CD14-positive monocyte (primary cell): ENCODE measurements at regions not wholly inside any gene's neighbourhood (a gene's known extent, or its start where the extent isn't known, plus 50 kb on each side); places are given as distances from the start of the nearest gene placed in this dataset.

ENCODE experiments used
- DNase-seq, 3 donors: peaks; one replicate each; pipeline ENCODE4 v3.0.0-alpha.2; 2011 to 2022
- H2AFZ ChIP-seq: 2 replicates; pipeline ENCODE4 v1.6.0; 2012; ENCODE audit warnings: mild to moderate bottlenecking, low read depth, low read length, inconsistent platforms; ENCODE audit not compliant: insufficient read depth, poor library complexity, severe bottlenecking
- H3K27ac ChIP-seq, 2 donors: 1 replicate in 1 of 2; 2 replicates in 1 of 2; pipeline ENCODE4 v1.5.1; 2012 to 2013; ENCODE audit warnings: low read length in 2 of 2, control low read depth in 1 of 2, inconsistent platforms in 1 of 2, low read depth in 1 of 2, mild to moderate bottlenecking in 1 of 2
- H3K27me3 ChIP-seq, 2 donors: one replicate each; pipeline versions ENCODE4 v1.6.0 to v1.6.1; 2011 to 2013; ENCODE audit warnings: low read length in 2 of 2; ENCODE audit not compliant: control insufficient read depth in 2 of 2, insufficient read depth in 2 of 2
- H3K36me3 ChIP-seq, 2 donors: replicated peaks in 1 of 2; 1 replicate in 1 of 2; 2 replicates in 1 of 2; pipeline versions ENCODE4 v1.5.1 to v1.6.1; 2012 to 2013; ENCODE audit warnings: low read length in 2 of 2, control low read depth in 1 of 2, inconsistent platforms in 1 of 2, mild to moderate bottlenecking in 1 of 2; ENCODE audit not compliant: insufficient read depth in 2 of 2, control insufficient read depth in 1 of 2
- H3K4me1 ChIP-seq, 2 donors: 1 replicate in 1 of 2; 2 replicates in 1 of 2; pipeline versions ENCODE4 v1.5.1 to v1.6.1; 2012 to 2013; ENCODE audit warnings: low read length in 2 of 2, control low read depth in 1 of 2, inconsistent platforms in 1 of 2, mild to moderate bottlenecking in 1 of 2, moderate library complexity in 1 of 2; ENCODE audit not compliant: insufficient read depth in 2 of 2, control insufficient read depth in 1 of 2
- H3K4me2 ChIP-seq: replicated peaks from 2 replicates; pipeline ENCODE3; 2012; ENCODE audit warnings: low read length, moderate library complexity, mild to moderate bottlenecking; ENCODE audit not compliant: poor library complexity, severe bottlenecking; ENCODE audit errors: extremely low read depth
- H3K4me3 ChIP-seq, 3 experiments: fragments of 200-600 bp in 1 of 3; sonication (generic) in 1 of 3; replicated peaks in 1 of 3; 1 replicate in 2 of 3; 2 replicates in 1 of 3; pipeline ENCODE4 v1.5.1; 2011 to 2013; ENCODE audit warnings: low read length in 3 of 3, mild to moderate bottlenecking in 3 of 3, control low read depth in 2 of 3, low read depth in 2 of 3, inconsistent platforms in 1 of 3, moderate library complexity in 1 of 3
- H3K79me2 ChIP-seq: 2 replicates; pipeline ENCODE4 v1.6.0; 2012; ENCODE audit warnings: mild to moderate bottlenecking, control low read depth, inconsistent platforms, low read length, moderate library complexity; ENCODE audit not compliant: insufficient read depth
- H3K9ac ChIP-seq: 2 replicates; pipeline ENCODE4 v1.6.0; 2017; ENCODE audit warnings: low read length, mild to moderate bottlenecking; ENCODE audit not compliant: insufficient read depth, poor library complexity, severe bottlenecking
- H3K9me3 ChIP-seq, 2 donors: replicated peaks in 1 of 2; 1 replicate in 1 of 2; 2 replicates in 1 of 2; pipeline versions ENCODE4 v1.5.1 to v1.6.1; 2012 to 2013; ENCODE audit warnings: low read length in 2 of 2, control low read depth in 1 of 2; ENCODE audit not compliant: control insufficient read depth in 1 of 2, insufficient read depth in 1 of 2
- H4K20me1 ChIP-seq: 2 replicates; pipeline ENCODE4 v1.6.0; 2012; ENCODE audit warnings: mild to moderate bottlenecking, low read length, control low read depth, moderate library complexity; ENCODE audit not compliant: insufficient read depth
- H3K27ac Mint-ChIP-seq, 7 donors: one replicate each; pipeline ENCODE4 v1.8.0; 2020; ENCODE audit warnings: mild to moderate bottlenecking in 7 of 7, mixed read lengths in 7 of 7, moderate library complexity in 6 of 7, inconsistent platforms in 2 of 7
- H3K27me3 Mint-ChIP-seq, 3 donors: one replicate each; pipeline ENCODE4 v1.8.0; 2021 to 2022; ENCODE audit warnings: low read depth in 3 of 3, mild to moderate bottlenecking in 3 of 3, mixed read lengths in 3 of 3, moderate library complexity in 3 of 3, inconsistent platforms in 1 of 3
- H3K36me3 Mint-ChIP-seq, 2 donors: one replicate each; pipeline ENCODE4 v1.8.0; 2020; ENCODE audit warnings: mixed read lengths in 2 of 2, inconsistent platforms in 1 of 2, mild to moderate bottlenecking in 1 of 2
- H3K4me1 Mint-ChIP-seq: one replicate; pipeline ENCODE4 v1.8.0; 2020; ENCODE audit warnings: mild to moderate bottlenecking, mixed read lengths
- H3K4me3 Mint-ChIP-seq, 2 donors: one replicate each; pipeline ENCODE4 v1.8.0; 2020; ENCODE audit warnings: mild to moderate bottlenecking in 2 of 2, mixed read lengths in 2 of 2, moderate library complexity in 1 of 2
- H3K9me3 Mint-ChIP-seq, 7 donors: one replicate each; pipeline ENCODE4 v1.8.0; 2020 to 2022; ENCODE audit warnings: mixed read lengths in 7 of 7, mild to moderate bottlenecking in 6 of 7, moderate library complexity in 6 of 7, inconsistent platforms in 2 of 7
- WGBS: methylation state at CpG from one replicate; pipeline ENCODE4 v1.1.5; 2013; ENCODE audit warnings: missing lambda C conversion rate; ENCODE audit not compliant: insufficient coverage; 5-methylcytosine and 5-hydroxymethylcytosine counted together
- intact Hi-C, 2 donors: fragments of 100-400 bp; cut with micrococcal nuclease; formaldehyde crosslinking; loops; one replicate each; pipeline versions ENCODE4 v1.15.0 to v1.15.1; 2023
- TF ChIP-seq, protein P1 (sequence below): fragments of 200-600 bp; IDR thresholded peaks from one replicate; pipeline ENCODE4 v1.8.0; 2022; ENCODE audit warnings: antibody characterized with exemption, mild to moderate bottlenecking

- H3K27ac Mint-ChIP-seq: no peak overlapping the region
- no peaks in the 10 kb centered on the region for H3K4me1 ChIP-seq
- peaks cover 0 to 2% (median 2%) of the 10 kb centered on the region in 3 donors for H3K27me3 Mint-ChIP-seq
- TF ChIP-seq, protein P1, sequence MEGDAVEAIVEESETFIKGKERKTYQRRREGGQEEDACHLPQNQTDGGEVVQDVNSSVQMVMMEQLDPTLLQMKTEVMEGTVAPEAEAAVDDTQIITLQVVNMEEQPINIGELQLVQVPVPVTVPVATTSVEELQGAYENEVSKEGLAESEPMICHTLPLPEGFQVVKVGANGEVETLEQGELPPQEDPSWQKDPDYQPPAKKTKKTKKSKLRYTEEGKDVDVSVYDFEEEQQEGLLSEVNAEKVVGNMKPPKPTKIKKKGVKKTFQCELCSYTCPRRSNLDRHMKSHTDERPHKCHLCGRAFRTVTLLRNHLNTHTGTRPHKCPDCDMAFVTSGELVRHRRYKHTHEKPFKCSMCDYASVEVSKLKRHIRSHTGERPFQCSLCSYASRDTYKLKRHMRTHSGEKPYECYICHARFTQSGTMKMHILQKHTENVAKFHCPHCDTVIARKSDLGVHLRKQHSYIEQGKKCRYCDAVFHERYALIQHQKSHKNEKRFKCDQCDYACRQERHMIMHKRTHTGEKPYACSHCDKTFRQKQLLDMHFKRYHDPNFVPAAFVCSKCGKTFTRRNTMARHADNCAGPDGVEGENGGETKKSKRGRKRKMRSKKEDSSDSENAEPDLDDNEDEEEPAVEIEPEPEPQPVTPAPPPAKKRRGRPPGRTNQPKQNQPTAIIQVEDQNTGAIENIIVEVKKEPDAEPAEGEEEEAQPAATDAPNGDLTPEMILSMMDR: no peak
- no peaks in the 10 kb centered on the region for H3K36me3 Mint-ChIP-seq
- H3K4me3 Mint-ChIP-seq: no peak overlapping the region
- H3K79me2 ChIP-seq: no peaks in the 10 kb centered on the region
- WGBS: no CpG with 5 or more reads among the region's 2 CpGs
- intact Hi-C loops: no loop called here
- H3K4me2 ChIP-seq: no peak overlapping the region
- H2AFZ ChIP-seq: no peak overlapping the region
- H4K20me1 ChIP-seq: no peaks in the 10 kb centered on the region
- no peak overlapping the region for H3K27ac ChIP-seq
- no peaks in the 10 kb centered on the region for H3K9me3 Mint-ChIP-seq
- no peak overlapping the region for H3K4me3 ChIP-seq
- no peak overlapping the region for H3K9ac ChIP-seq
- no peak for DNase-seq
- H3K9me3 ChIP-seq: no peaks in the 10 kb centered on the region
- H3K36me3 ChIP-seq: no peaks in the 10 kb centered on the region
- no peaks in the 10 kb centered on the region for H3K4me1 Mint-ChIP-seq
- H3K27me3 ChIP-seq: no peaks in the 10 kb centered on the region
Measured at GRCh38 chr17:20926532-20926931, 116.3 kb downstream of the USP22 start.

- H3K27me3 Mint-ChIP-seq: peaks cover 0 to 2% (median 2%) of the 10 kb centered on the region in 3 donors
- Histone ChIP-seq H3K4me2 (no peak overlapping the region), H3K79me2 (no peaks in the 10 kb centered on the region), H3K4me3 (no peak overlapping the region), H3K9me3 (no peaks in the 10 kb centered on the region), H3K9ac (no peak overlapping the region), H4K20me1 (no peaks in the 10 kb centered on the region), H3K27me3 (no peaks in the 10 kb centered on the region), H3K4me1 (no peaks in the 10 kb centered on the region), H3K27ac (no peak overlapping the region), H2AFZ (no peak overlapping the region), H3K36me3 (no peaks in the 10 kb centered on the region)
- WGBS: 100% methylated on average over 2 of the region's 7 CpGs
- no peaks in the 10 kb centered on the region for H3K9me3 Mint-ChIP-seq
- no peak for DNase-seq
- TF ChIP-seq, protein P1: no peak
- H3K27ac Mint-ChIP-seq: no peak overlapping the region
- no peak overlapping the region for H3K4me3 Mint-ChIP-seq
- intact Hi-C loops: no loop called here
- no peaks in the 10 kb centered on the region for H3K4me1 Mint-ChIP-seq
- no peaks in the 10 kb centered on the region for H3K36me3 Mint-ChIP-seq
Measured at GRCh38 chr17:20927308-20927977, 115.4 kb downstream of the USP22 start.
